Neural cell (in vitro differentiated cells): ENCODE measurements at regions not wholly inside any gene's neighbourhood (a gene's known extent, or its start where the extent isn't known, plus 50 kb on each side); places are given as distances from the start of the nearest gene placed in this dataset.

ENCODE experiments used
- H2AFZ ChIP-seq: fragments of 200-600, 300-800 bp; sonication (generic), shearing (Covaris generic); 2 replicates; pipeline ENCODE4 v1.6.0; 2014; ENCODE audit warnings: low read depth, mild to moderate bottlenecking, antibody characterized with exemption, low read length, moderate library complexity
- H3F3A ChIP-seq: fragments of 200-600 bp; shearing (Covaris generic); 2 replicates; pipeline ENCODE4 v1.6.1; 2016; ENCODE audit warnings: mild to moderate bottlenecking, moderate library complexity, mixed read lengths, antibody characterized with exemption, low read length; ENCODE audit not compliant: insufficient read depth, poor library complexity, severe bottlenecking
- H3K27ac ChIP-seq: fragments of 200-600, 300-800 bp; sonication (generic), shearing (Covaris generic); 2 replicates; pipeline ENCODE4 v1.5.1; 2014; ENCODE audit warnings: mild to moderate bottlenecking, low read length, moderate library complexity
- H3K27me3 ChIP-seq: fragments of 300-800, 200-600 bp; sonication (generic), shearing (Covaris generic); 2 replicates; pipeline ENCODE4 v1.6.0; 2014; ENCODE audit warnings: mild to moderate bottlenecking, low read depth, low read length, moderate library complexity; ENCODE audit not compliant: insufficient read depth
- H3K36me3 ChIP-seq: fragments of 300-800, 200-600 bp; sonication (generic), shearing (Covaris generic); 2 replicates; pipeline ENCODE4 v1.5.1; 2014; ENCODE audit warnings: mild to moderate bottlenecking, antibody characterized with exemption, low read length, moderate library complexity; ENCODE audit not compliant: insufficient read depth
- H3K4me2 ChIP-seq: fragments of 300-800, 200-600 bp; sonication (generic), shearing (Covaris generic); 2 replicates; pipeline ENCODE4 v1.6.0; 2014; ENCODE audit warnings: mild to moderate bottlenecking, low read length
- H3K4me3 ChIP-seq: fragments of 300-800, 200-600 bp; sonication (generic), shearing (Covaris generic); 2 replicates; pipeline ENCODE4 v1.5.1; 2014; ENCODE audit warnings: mild to moderate bottlenecking, low read length, moderate library complexity
- H3K79me2 ChIP-seq: fragments of 200-600 bp; shearing (Covaris generic); replicated peaks from 2 replicates; pipeline ENCODE4 v1.6.0; 2014; ENCODE audit warnings: mild to moderate bottlenecking, low read length, moderate library complexity; ENCODE audit not compliant: insufficient read depth
- H3K9ac ChIP-seq: fragments of 300-800, 200-600 bp; sonication (generic), shearing (Covaris generic); 2 replicates; pipeline ENCODE4 v1.6.1; 2016; ENCODE audit warnings: mild to moderate bottlenecking, low read length, mixed read lengths
- H3K9me2 ChIP-seq: fragments of 200-600 bp; shearing (Covaris generic); 2 replicates; pipeline ENCODE4 v1.6.1; 2016; ENCODE audit warnings: mild to moderate bottlenecking, low read length, mixed read lengths; ENCODE audit not compliant: insufficient read depth
- H3K9me3 ChIP-seq: fragments of 200-600, 300-800 bp; sonication (generic), shearing (Covaris generic); 2 replicates; pipeline ENCODE4 v1.6.1; 2016; ENCODE audit warnings: mild to moderate bottlenecking, mixed run types, low read length, moderate library complexity, mixed read lengths
- H4K20me1 ChIP-seq: fragments of 200-600 bp; shearing (Covaris generic); 2 replicates; pipeline ENCODE4 v1.6.1; 2016; ENCODE audit warnings: mild to moderate bottlenecking, mixed run types; ENCODE audit not compliant: insufficient read depth
- EP300 ChIP-seq: fragments of 450-650 bp; conservative IDR thresholded peaks from 2 replicates; pipeline ENCODE4 v1.6.1; 2014; ENCODE audit warnings: antibody characterized with exemption, mild to moderate bottlenecking, moderate library complexity; ENCODE audit not compliant: poor library complexity, severe bottlenecking
- EZH2 ChIP-seq: fragments of 200-600, 300-800 bp; shearing (Covaris generic), sonication (generic); IDR thresholded peaks from 2 replicates; pipeline ENCODE4 v1.6.1; 2014; ENCODE audit warnings: antibody characterized with exemption, low read length, borderline replicate concordance, mild to moderate bottlenecking; ENCODE audit not compliant: insufficient read depth, poor library complexity, severe bottlenecking
- MXI1 ChIP-seq: fragments of 450-650 bp; conservative IDR thresholded peaks from 2 replicates; pipeline ENCODE4 v1.6.1; 2014; ENCODE audit warnings: antibody characterized with exemption, mild to moderate bottlenecking; ENCODE audit not compliant: poor library complexity, severe bottlenecking
- POLR2AphosphoS5 ChIP-seq: IDR thresholded peaks from 2 replicates; pipeline ENCODE4 v1.6.1; 2012
- RAD21 ChIP-seq: fragments of 450-650 bp; conservative IDR thresholded peaks from 2 replicates; pipeline ENCODE4 v1.6.1; 2014; ENCODE audit warnings: antibody characterized with exemption, mild to moderate bottlenecking, moderate library complexity
- SMC3 ChIP-seq: fragments of 450-650 bp; conservative IDR thresholded peaks from 2 replicates; pipeline ENCODE4 v1.6.1; 2014; ENCODE audit warnings: antibody characterized with exemption, mild to moderate bottlenecking, moderate library complexity; ENCODE audit not compliant: poor library complexity
- TAF1 ChIP-seq: IDR thresholded peaks from 2 replicates; pipeline ENCODE4 v1.6.1; 2012; ENCODE audit warnings: low read depth
- TF ChIP-seq, protein P1 (sequence below): fragments of 450-650 bp; IDR thresholded peaks from 2 replicates; pipeline ENCODE4 v1.5.1; 2014; ENCODE audit warnings: antibody characterized with exemption, mild to moderate bottlenecking, moderate library complexity; ENCODE audit not compliant: poor library complexity, severe bottlenecking
- TF ChIP-seq, protein P2 (sequence below): IDR thresholded peaks from 2 replicates; pipeline ENCODE4 v1.6.1; 2012; ENCODE audit warnings: borderline replicate concordance

DNA sequence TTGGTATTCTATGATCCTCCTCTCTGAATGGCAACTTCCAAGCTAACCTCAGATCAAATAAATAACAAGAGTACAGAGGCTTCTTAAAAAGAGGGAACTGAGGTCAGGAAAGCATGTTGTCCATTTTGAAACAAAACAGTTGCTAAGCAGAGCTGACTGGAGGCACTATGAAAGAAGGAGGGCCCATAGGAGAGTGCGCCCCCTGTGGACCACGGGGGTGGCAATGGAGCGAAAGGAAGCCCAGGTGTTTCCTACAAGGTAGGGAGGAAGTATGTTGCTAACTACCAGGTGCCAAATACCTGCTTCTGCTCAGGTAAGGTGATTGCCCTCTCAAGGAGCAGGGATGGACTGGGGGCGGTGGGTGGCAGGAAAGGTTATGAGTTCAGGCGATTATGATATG lies 101.8 kb upstream of the MAST4 start:
- peaks cover under 1% of the 10 kb centered on the region for H3K9me3 ChIP-seq
- H3K27ac ChIP-seq = no peak overlapping the region
- H3K79me2 ChIP-seq = no peaks in the 10 kb centered on the region
- H3K36me3 ChIP-seq = no peaks in the 10 kb centered on the region
- no peak overlapping the region for H3K4me3 ChIP-seq
- H2AFZ ChIP-seq = no peak overlapping the region
- H3K9me2 ChIP-seq = no peaks in the 10 kb centered on the region
- no peaks in the 10 kb centered on the region for H3K27me3 ChIP-seq
- no peaks in the 10 kb centered on the region for H3F3A ChIP-seq
- H3K4me2 ChIP-seq = no peak overlapping the region
- TF ChIP-seq, protein P1, sequence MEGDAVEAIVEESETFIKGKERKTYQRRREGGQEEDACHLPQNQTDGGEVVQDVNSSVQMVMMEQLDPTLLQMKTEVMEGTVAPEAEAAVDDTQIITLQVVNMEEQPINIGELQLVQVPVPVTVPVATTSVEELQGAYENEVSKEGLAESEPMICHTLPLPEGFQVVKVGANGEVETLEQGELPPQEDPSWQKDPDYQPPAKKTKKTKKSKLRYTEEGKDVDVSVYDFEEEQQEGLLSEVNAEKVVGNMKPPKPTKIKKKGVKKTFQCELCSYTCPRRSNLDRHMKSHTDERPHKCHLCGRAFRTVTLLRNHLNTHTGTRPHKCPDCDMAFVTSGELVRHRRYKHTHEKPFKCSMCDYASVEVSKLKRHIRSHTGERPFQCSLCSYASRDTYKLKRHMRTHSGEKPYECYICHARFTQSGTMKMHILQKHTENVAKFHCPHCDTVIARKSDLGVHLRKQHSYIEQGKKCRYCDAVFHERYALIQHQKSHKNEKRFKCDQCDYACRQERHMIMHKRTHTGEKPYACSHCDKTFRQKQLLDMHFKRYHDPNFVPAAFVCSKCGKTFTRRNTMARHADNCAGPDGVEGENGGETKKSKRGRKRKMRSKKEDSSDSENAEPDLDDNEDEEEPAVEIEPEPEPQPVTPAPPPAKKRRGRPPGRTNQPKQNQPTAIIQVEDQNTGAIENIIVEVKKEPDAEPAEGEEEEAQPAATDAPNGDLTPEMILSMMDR = no peak
- TF ChIP-seq EZH2 = no peak
- no peak for TF ChIP-seq POLR2AphosphoS5
- TF ChIP-seq EP300 = no peak
- TF ChIP-seq, protein P2, sequence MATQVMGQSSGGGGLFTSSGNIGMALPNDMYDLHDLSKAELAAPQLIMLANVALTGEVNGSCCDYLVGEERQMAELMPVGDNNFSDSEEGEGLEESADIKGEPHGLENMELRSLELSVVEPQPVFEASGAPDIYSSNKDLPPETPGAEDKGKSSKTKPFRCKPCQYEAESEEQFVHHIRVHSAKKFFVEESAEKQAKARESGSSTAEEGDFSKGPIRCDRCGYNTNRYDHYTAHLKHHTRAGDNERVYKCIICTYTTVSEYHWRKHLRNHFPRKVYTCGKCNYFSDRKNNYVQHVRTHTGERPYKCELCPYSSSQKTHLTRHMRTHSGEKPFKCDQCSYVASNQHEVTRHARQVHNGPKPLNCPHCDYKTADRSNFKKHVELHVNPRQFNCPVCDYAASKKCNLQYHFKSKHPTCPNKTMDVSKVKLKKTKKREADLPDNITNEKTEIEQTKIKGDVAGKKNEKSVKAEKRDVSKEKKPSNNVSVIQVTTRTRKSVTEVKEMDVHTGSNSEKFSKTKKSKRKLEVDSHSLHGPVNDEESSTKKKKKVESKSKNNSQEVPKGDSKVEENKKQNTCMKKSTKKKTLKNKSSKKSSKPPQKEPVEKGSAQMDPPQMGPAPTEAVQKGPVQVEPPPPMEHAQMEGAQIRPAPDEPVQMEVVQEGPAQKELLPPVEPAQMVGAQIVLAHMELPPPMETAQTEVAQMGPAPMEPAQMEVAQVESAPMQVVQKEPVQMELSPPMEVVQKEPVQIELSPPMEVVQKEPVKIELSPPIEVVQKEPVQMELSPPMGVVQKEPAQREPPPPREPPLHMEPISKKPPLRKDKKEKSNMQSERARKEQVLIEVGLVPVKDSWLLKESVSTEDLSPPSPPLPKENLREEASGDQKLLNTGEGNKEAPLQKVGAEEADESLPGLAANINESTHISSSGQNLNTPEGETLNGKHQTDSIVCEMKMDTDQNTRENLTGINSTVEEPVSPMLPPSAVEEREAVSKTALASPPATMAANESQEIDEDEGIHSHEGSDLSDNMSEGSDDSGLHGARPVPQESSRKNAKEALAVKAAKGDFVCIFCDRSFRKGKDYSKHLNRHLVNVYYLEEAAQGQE = no peak
- no peak for TF ChIP-seq MXI1
- no peak for TF ChIP-seq RAD21
- no peak for TF ChIP-seq SMC3
- TF ChIP-seq TAF1 = no peak
- H4K20me1 ChIP-seq = no peaks in the 10 kb centered on the region
- no peak overlapping the region for H3K9ac ChIP-seq

DNA sequence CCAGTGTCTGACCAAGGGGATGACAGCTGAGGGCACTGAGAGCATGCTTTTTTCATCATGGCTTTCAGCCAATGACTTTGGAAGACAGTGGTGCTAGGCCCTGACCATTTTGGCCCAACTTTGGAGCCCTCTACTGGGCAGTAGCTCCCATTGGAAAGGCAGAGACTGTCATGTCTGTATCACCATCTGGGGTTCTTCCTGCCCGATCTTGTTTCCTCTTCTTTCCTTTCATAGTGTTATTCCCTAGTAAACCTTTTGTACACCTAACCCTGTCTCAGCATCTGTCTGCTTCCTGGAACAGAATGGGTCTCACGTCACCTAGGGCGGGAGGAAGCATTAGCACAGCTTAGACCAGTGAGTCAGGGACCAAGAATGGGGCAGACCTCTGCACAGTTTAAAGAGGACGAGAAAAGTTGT lies 97.4 kb upstream of the MAST4 start:
- Histone ChIP-seq H3K9ac (no peak overlapping the region), H3K27ac (no peak overlapping the region), H2AFZ (no peak overlapping the region), H3K4me2 (no peak overlapping the region), H3K9me2 (no peaks in the 10 kb centered on the region), H3K36me3 (no peaks in the 10 kb centered on the region), H3K9me3 (no peaks in the 10 kb centered on the region), H4K20me1 (no peaks in the 10 kb centered on the region), H3K27me3 (no peaks in the 10 kb centered on the region), H3K79me2 (no peaks in the 10 kb centered on the region), H3F3A (no peaks in the 10 kb centered on the region), H3K4me3 (no peak overlapping the region)
- TF ChIP-seq POLR2AphosphoS5 (no peak), RAD21 (no peak), MXI1 (no peak), SMC3 (no peak), EZH2 (no peak), EP300 (no peak), TAF1 (no peak)
- TF ChIP-seq, protein P2 = no peak
- TF ChIP-seq, protein P1 = no peak
